Esophagus squamous epithelium (tissue), 4 donors: ENCODE measurements at regions not wholly inside any gene's neighbourhood (a gene's known extent, or its start where the extent isn't known, plus 50 kb on each side); places are given as distances from the start of the nearest gene placed in this dataset.

Experiments
- POLR2A ChIP-seq, 4 donors: fragments of 450-650 bp; IDR thresholded peaks; one replicate each; pipeline ENCODE4 v1.6.1; 2017; ENCODE audit warnings: antibody characterized with exemption in 4 of 4, mild to moderate bottlenecking in 4 of 4, moderate library complexity in 3 of 4
- TF ChIP-seq, protein P1 (sequence below), 6 experiments: fragments of 450-650 bp in 4 of 6; fragments of 200-600 bp in 2 of 6; sonication (generic) in 2 of 6; IDR thresholded peaks; one replicate each; pipeline ENCODE4 v1.5.1; 2016 to 2019; ENCODE audit warnings: antibody characterized with exemption in 6 of 6, mild to moderate bottlenecking in 4 of 6, moderate library complexity in 4 of 6

DNA sequence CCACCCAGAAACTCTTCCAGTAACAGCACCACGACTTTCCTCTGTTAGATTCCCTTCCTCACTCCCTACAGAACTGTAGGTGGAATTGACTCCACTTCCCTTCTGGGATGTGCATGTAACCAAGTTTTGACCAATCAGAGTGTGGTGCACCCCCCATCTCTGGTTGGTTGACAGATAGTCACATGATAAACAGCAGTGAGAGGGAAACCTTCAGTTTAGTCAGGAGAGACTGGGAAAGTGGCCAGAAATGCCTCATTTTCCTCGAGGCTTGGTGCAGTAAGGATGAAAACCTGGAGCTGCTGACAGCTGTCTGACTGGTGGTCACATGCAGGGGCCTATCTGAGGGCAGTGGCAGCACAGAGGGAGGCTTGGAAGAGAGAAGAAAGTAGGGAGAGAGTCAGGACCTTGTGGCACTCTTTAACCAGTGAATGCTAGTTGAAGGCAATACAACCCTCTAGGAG, 67.3 kb upstream of the GRK3 start:
- no peak for TF ChIP-seq POLR2A (IDR thresholded peaks at IDR 0.05)
- TF ChIP-seq, protein P1, sequence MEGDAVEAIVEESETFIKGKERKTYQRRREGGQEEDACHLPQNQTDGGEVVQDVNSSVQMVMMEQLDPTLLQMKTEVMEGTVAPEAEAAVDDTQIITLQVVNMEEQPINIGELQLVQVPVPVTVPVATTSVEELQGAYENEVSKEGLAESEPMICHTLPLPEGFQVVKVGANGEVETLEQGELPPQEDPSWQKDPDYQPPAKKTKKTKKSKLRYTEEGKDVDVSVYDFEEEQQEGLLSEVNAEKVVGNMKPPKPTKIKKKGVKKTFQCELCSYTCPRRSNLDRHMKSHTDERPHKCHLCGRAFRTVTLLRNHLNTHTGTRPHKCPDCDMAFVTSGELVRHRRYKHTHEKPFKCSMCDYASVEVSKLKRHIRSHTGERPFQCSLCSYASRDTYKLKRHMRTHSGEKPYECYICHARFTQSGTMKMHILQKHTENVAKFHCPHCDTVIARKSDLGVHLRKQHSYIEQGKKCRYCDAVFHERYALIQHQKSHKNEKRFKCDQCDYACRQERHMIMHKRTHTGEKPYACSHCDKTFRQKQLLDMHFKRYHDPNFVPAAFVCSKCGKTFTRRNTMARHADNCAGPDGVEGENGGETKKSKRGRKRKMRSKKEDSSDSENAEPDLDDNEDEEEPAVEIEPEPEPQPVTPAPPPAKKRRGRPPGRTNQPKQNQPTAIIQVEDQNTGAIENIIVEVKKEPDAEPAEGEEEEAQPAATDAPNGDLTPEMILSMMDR (IDR thresholded peaks at IDR 0.05): no peak
